BLaER1 (cell line): ENCODE measurements at regions not wholly inside any gene's neighbourhood (a gene's known extent, or its start where the extent isn't known, plus 50 kb on each side); places are given as distances from the start of the nearest gene placed in this dataset.
"Not testable (repeated sequence)": the region's sequence is repeated elsewhere in the genome, so short reads cannot be mapped to it uniquely, and the experiment has no call there.

Experiments
- H3K27ac ChIP-seq: shearing (Covaris generic); formaldehyde crosslinking; 2 replicates; pipeline ENCODE4 v1.8.1; 2022
- H3K27me3 ChIP-seq: shearing (Covaris generic); formaldehyde crosslinking; 2 replicates; pipeline ENCODE4 v1.8.1; 2022
- H3K36me3 ChIP-seq: shearing (Covaris generic); formaldehyde crosslinking; 2 replicates; pipeline ENCODE4 v1.8.1; 2022
- H3K4me1 ChIP-seq: shearing (Covaris generic); formaldehyde crosslinking; 2 replicates; pipeline ENCODE4 v1.8.1; 2022
- H3K4me2 ChIP-seq: shearing (Covaris generic); formaldehyde crosslinking; 2 replicates; pipeline ENCODE4 v1.8.1; 2022
- H3K4me3 ChIP-seq: shearing (Covaris generic); formaldehyde crosslinking; 2 replicates; pipeline ENCODE4 v1.8.1; 2022
- H3K9ac ChIP-seq: shearing (Covaris generic); formaldehyde crosslinking; 2 replicates; pipeline ENCODE4 v1.8.1; 2022
- H3K9me3 ChIP-seq: shearing (Covaris generic); formaldehyde crosslinking; 2 replicates; pipeline ENCODE4 v1.8.1; 2022
- H4K20me1 ChIP-seq: shearing (Covaris generic); formaldehyde crosslinking; 2 replicates; pipeline ENCODE4 v1.8.1; 2022
- Cebpa-rat ChIP-seq: shearing (Covaris generic); IDR thresholded peaks from 2 replicates; pipeline ENCODE4 v1.8.1; 2022

DNA sequence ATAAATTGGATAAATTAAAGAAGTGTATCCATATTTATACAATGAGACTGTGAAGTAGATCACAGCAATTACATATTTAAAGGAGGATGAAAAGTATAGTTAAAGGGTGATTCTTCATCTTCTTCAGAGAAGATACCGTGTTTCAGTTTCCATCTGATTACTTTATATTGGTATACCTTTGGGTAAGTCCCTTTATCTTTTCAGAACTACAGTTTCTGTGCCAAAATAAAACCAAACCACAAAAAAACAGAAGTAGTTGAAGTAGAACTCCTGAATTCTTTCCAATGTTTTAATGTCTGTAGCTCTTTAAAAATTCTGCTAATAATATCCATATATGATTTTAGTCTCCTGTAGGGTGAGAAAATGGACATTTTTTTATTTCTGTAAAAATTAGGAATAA is 231.2 kb upstream of the LINC00305 start:
- no peak for TF ChIP-seq Cebpa-rat
- H3K9ac ChIP-seq, result no peak overlapping the region
- no peak overlapping the region for H3K4me3 ChIP-seq
- H3K4me2 ChIP-seq, result no peak overlapping the region
- 0 out of 2 replicates have a peak, but pooled peaks cover 6% of the 10 kb centered on the region for H3K9me3 ChIP-seq
- no peak overlapping the region for H3K27ac ChIP-seq
- H4K20me1 ChIP-seq, result no peaks in the 10 kb centered on the region
- H3K36me3 ChIP-seq, result no peaks in the 10 kb centered on the region
- H3K27me3 ChIP-seq, result no peaks in the 10 kb centered on the region
- H3K4me1 ChIP-seq, result no peaks in the 10 kb centered on the region; the same call in 1 of the 2 replicates

DNA sequence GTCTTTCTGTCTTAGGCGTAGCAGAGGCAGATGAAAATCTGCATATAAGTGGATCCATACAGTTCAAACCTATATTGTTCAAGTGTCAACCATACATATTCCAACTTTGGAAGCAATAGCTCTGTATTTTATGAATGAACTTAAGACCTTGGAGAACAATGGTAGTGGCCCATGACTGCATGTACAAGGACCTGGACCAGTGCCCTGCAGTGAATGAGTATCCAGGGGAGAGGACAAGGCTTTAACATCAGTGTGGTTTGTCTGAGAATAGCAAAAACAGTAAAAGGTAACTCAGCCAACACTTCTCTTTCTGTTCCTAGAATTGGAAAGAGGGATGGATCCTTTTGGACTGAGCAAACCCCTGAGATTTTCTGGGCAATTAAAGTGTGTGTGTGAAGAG is 230.8 kb upstream of the LINC00305 start:
- no peaks in the 10 kb centered on the region for H3K27me3 ChIP-seq
- 0 out of 2 replicates have a peak, but pooled peaks cover 6% of the 10 kb centered on the region for H3K9me3 ChIP-seq
- H3K4me2 ChIP-seq, result no peak overlapping the region
- H4K20me1 ChIP-seq, result no peaks in the 10 kb centered on the region
- H3K36me3 ChIP-seq, result no peaks in the 10 kb centered on the region
- H3K4me1 ChIP-seq, result no peaks in the 10 kb centered on the region; the same call in 1 of the 2 replicates
- H3K4me3 ChIP-seq, result no peak overlapping the region
- H3K27ac ChIP-seq, result no peak overlapping the region
- no peak overlapping the region for H3K9ac ChIP-seq
- no peak for TF ChIP-seq Cebpa-rat

DNA sequence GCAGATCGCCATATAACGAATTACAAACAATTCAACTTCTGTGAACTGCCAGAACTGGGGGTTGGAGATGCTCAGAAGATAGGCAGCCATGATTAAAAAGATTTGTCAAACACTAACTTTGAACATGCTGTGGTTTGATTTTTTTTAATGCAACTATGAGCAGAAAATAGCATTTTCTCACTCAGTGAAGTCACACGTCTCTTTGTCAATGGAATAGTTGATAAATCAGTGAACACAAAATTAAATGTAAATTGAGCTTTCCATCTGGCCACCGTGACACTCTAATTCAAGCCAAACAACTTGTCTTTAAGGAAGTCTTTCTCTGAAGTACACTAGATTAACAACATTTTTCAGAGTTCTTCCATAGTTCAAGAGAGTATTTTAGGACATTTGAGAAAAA is 228.6 kb upstream of the LINC00305 start:
- no peak overlapping the region for H3K9ac ChIP-seq
- no peaks in the 10 kb centered on the region for H4K20me1 ChIP-seq
- no peak overlapping the region for H3K4me3 ChIP-seq
- H3K4me2 ChIP-seq, result no peak overlapping the region
- no peaks in the 10 kb centered on the region for H3K36me3 ChIP-seq
- H3K9me3 ChIP-seq, result 0 out of 2 replicates have a peak, but pooled peaks cover 6% of the 10 kb centered on the region
- H3K4me1 ChIP-seq, result no peaks in the 10 kb centered on the region; the same call in 1 of the 2 replicates
- TF ChIP-seq Cebpa-rat, result no peak
- no peak overlapping the region for H3K27ac ChIP-seq
- H3K27me3 ChIP-seq, result no peaks in the 10 kb centered on the region

DNA sequence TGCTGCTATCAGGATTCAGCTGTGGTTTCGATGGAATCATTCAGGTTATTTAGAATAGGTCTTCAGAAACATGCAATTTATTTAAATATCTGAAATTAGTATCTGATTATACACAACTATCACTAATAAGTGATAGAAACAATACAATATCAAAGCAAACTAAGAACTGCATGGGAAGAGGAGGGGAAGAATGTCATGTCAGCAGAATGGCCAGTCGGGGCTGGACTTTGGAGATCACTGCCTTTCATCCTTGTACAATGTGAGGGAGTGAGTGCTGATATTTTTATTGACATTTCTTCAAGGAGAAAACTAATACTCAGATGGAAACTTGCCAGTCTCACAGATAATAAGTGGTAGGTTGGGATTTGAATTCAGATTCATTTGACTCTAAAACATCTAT is 224.0 kb upstream of the LINC00305 start:
- H3K9me3 ChIP-seq, result 0 out of 2 replicates have a peak, but pooled peaks cover 6% of the 10 kb centered on the region
- no peak overlapping the region for H3K27ac ChIP-seq

DNA sequence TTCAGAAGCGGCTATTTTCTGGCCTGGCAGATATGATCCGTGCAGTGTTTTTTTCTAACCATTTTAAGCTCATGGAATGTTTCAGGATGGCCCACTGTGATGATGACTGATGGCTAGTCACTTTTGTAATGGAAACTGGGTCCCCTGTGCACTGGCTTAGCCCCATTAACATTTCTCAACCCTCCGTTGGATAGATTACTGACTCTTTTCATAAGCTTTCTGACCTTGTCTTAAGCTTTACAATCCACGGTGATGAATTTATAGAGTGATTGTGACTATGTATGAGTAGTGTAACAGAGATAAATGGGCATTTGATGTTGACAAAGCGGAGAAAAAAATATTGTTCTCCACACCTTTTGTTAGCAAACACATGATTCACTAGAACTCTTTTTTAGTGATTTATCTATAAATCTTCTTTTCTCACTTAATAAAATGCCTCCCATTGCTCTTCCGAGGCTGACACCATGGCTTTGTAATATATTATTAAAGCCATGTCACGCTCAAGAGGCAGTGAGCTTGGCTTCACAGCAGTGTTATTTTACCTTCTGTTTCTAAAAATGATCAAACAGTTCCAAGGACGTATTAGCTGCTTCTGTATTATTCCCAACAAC is 221.0 kb upstream of the LINC00305 start:
- not testable (repeated sequence) for H3K4me1 ChIP-seq, H3K27ac ChIP-seq, H3K4me2 ChIP-seq, H3K27me3 ChIP-seq, H3K36me3 ChIP-seq, H3K9ac ChIP-seq, H4K20me1 ChIP-seq, H3K9me3 ChIP-seq, H3K4me3 ChIP-seq

More for the DNA sequence above, 224.0 kb upstream of the LINC00305 start:
- Histone ChIP-seq H4K20me1 (no peaks in the 10 kb centered on the region), H3K4me2 (no peak overlapping the region), H3K27me3 (no peaks in the 10 kb centered on the region), H3K4me1 (no peaks in the 10 kb centered on the region), H3K4me3 (no peak overlapping the region), H3K9ac (no peak overlapping the region), H3K36me3 (no peaks in the 10 kb centered on the region)
- no peak for TF ChIP-seq Cebpa-rat

DNA sequence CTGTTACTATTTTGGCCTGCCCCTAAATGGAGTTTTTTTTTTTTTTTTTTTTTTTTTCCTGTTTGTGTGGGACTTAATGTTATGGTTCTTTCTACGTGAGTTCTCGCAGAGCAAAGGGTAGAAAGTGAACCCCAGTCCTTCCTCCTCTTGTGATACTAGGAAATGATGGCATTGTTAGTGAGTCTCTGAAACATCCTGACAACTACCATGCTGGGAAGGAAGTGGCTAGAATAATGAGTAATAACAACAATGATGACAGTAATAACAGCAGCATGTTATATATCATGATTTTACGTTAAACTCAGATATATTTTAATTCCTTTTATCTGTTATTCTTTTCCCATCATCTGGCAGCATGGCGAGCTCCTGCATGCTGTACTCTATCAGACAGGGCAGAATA is 216.2 kb upstream of the LINC00305 start:
- no peak overlapping the region for H3K27ac ChIP-seq
- no peaks in the 10 kb centered on the region for H3K4me1 ChIP-seq
- no peaks in the 10 kb centered on the region for H3K36me3 ChIP-seq
- no peaks in the 10 kb centered on the region for H4K20me1 ChIP-seq
- no peak overlapping the region for H3K4me3 ChIP-seq
- no peaks in the 10 kb centered on the region for H3K27me3 ChIP-seq
- no peak overlapping the region for H3K9ac ChIP-seq
- no peak for TF ChIP-seq Cebpa-rat
- H3K4me2 ChIP-seq, result no peak overlapping the region
- peaks cover 18% of the 10 kb centered on the region for H3K9me3 ChIP-seq

DNA sequence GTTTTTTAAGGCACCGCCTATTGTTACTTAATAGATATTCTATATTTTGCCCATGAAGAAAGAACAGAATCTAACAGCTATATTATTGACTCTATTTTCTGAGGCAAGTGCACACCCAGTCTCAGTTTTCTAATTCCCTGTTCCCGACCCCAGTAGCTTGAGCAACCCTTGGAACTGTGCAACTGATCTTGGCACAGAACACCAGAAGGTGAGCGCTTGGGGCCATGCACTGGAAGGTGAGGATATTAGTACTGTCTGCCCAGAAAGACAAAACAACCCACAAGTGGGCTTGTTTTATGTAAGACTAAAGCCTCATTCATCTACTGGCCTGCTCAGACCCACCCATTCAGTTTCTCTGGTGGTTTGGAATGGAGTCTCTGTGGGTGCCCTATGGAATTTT is 188.8 kb upstream of the LINC00305 start:
- H3K36me3 ChIP-seq, result no peaks in the 10 kb centered on the region
- no peaks in the 10 kb centered on the region for H3K4me1 ChIP-seq
- H3K9me3 ChIP-seq, result no peaks in the 10 kb centered on the region
- H3K27me3 ChIP-seq, result no peaks in the 10 kb centered on the region
- H3K4me3 ChIP-seq, result no peak overlapping the region
- H4K20me1 ChIP-seq, result no peaks in the 10 kb centered on the region
- no peak overlapping the region for H3K9ac ChIP-seq
- no peak overlapping the region for H3K4me2 ChIP-seq
- no peak overlapping the region for H3K27ac ChIP-seq
- no peak for TF ChIP-seq Cebpa-rat

DNA sequence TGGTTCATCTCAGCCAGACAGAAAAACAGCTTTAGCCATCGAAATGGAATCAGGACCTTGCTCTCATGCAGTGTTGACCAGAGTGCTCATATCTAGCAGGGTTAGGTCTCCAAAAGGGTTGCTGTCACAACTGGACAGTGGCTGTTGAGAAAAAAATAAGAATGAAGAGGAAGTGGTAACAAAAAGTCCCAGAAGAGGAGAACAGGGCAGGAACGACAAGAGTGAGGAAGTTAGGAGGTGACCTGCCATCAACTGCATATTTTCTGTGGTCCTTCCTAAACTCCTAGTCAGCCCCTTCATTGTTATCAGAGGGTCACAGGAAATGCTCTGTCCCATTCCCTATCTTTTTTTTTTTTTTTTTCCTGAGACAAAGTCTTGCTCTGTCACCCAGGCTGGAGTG is 188.1 kb upstream of the LINC00305 start:
- no peak overlapping the region for H3K9ac ChIP-seq
- TF ChIP-seq Cebpa-rat, result no peak
- no peak overlapping the region for H3K27ac ChIP-seq
- H3K4me1 ChIP-seq, result no peaks in the 10 kb centered on the region
- no peaks in the 10 kb centered on the region for H4K20me1 ChIP-seq
- no peak overlapping the region for H3K4me2 ChIP-seq
- no peaks in the 10 kb centered on the region for H3K9me3 ChIP-seq
- no peaks in the 10 kb centered on the region for H3K27me3 ChIP-seq
- no peaks in the 10 kb centered on the region for H3K36me3 ChIP-seq
- no peak overlapping the region for H3K4me3 ChIP-seq

DNA sequence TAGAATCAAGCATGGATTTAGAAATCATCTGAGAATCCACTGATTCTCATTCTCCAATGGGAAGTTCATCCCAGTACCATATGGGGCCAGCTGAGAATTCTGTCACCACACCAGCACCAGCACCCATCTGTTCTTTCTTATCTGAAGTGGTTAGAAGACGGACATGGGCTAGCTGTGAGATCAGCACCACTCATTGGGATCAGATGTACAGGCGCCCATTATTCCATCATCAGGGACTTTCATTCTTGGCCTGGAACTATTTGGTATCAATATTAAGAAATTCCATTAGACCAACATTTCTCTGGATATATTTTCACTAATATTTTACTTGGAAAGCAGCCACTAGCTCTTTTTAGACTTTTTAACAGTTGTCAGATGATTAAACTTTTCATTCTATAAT is 185.9 kb upstream of the LINC00305 start:
- Histone ChIP-seq H3K4me3 (no peak overlapping the region), H3K36me3 (no peaks in the 10 kb centered on the region), H3K27ac (no peak overlapping the region), H3K9ac (no peak overlapping the region), H4K20me1 (no peaks in the 10 kb centered on the region), H3K4me1 (peaks cover 8% of the 10 kb centered on the region; the same call in 1 of the 2 replicates), H3K4me2 (no peak overlapping the region), H3K27me3 (no peaks in the 10 kb centered on the region), H3K9me3 (no peaks in the 10 kb centered on the region)
- no peak for TF ChIP-seq Cebpa-rat

DNA sequence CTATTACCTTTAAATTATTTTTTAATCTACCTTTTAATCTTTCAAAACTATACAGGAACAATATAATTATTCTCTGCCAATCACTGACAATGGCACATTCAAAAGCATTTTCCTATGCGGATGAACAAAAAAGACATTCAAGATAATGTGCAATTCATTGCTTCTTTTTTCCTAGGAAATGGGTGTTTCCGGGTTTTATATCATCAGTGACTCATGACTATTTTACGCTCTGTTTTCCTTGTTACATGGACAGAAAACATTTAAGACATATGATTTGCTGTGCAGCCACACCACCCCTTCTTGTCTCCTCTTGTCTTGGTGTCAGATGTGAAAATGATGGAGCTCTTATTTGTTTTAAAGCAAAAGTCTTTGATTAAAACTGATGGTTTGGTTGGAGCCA is 184.7 kb upstream of the LINC00305 start:
- no peak overlapping the region for H3K9ac ChIP-seq
- peaks cover 8% of the 10 kb centered on the region; the same call in 1 of the 2 replicates for H3K4me1 ChIP-seq
- H3K9me3 ChIP-seq, result no peaks in the 10 kb centered on the region
- no peak overlapping the region for H3K27ac ChIP-seq
- H3K36me3 ChIP-seq, result no peaks in the 10 kb centered on the region
- no peaks in the 10 kb centered on the region for H4K20me1 ChIP-seq
- no peak for TF ChIP-seq Cebpa-rat
- no peaks in the 10 kb centered on the region for H3K27me3 ChIP-seq
- H3K4me2 ChIP-seq, result no peak overlapping the region
- no peak overlapping the region for H3K4me3 ChIP-seq

DNA sequence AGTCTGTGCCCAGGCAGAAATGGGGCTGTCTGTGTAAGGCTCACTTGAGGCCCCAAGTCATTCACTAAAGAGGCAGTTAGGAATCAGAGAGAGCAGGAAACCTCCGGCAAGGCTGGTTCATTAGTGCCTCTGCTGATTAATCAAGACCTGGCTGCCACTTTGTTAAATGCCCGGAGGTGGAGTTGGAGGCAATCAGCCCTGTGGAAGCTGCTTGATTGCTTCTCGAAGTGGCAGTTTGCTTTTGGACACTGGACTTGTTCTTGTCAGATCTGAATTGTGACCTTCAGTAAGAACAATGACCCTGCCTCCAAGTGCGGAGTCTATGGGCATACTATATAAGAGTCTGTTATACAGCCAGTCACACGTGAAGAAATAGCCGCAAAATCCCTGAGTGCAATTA is 183.9 kb upstream of the LINC00305 start:
- Histone ChIP-seq H3K27ac (no peak overlapping the region), H3K4me3 (no peak overlapping the region), H4K20me1 (no peaks in the 10 kb centered on the region), H3K9ac (no peak overlapping the region), H3K27me3 (no peaks in the 10 kb centered on the region), H3K9me3 (no peaks in the 10 kb centered on the region), H3K36me3 (no peaks in the 10 kb centered on the region), H3K4me1 (peaks cover 8% of the 10 kb centered on the region; the same call in 1 of the 2 replicates), H3K4me2 (no peak overlapping the region)
- no peak for TF ChIP-seq Cebpa-rat
